Fibroblast of peridontal ligament (primary cell): ENCODE measurements at regions not wholly inside any gene's neighbourhood (a gene's known extent, or its start where the extent isn't known, plus 50 kb on each side); places are given as distances from the start of the nearest gene placed in this dataset.

ENCODE experiments used
- DNase-seq: peaks from one replicate; pipeline ENCODE4 v3.0.0-alpha.2; 2010; ENCODE audit errors: extremely low read depth

- DNase-seq: peak; percentile 92
Observed at GRCh38 chr5:158406884-158407823, 548.2 kb upstream of the CLINT1 start.

GRCh38 chr5:158398360-158399201 lies 539.6 kb upstream of the CLINT1 start:
- DNase-seq: no peak

- DNase-seq: no peak
Observed at GRCh38 chr5:158397278-158397677, 538.3 kb upstream of the CLINT1 start.

GRCh38 chr5:158394102-158394501 lies 535.2 kb upstream of the CLINT1 start:
- no peak for DNase-seq

- no peak for DNase-seq
Observed at GRCh38 chr5:158393457-158393856, 534.5 kb upstream of the CLINT1 start.

- no peak for DNase-seq
Observed at GRCh38 chr5:158392753-158393152, 533.8 kb upstream of the CLINT1 start.

- DNase-seq: peak; percentile 49
Observed at GRCh38 chr5:158390577-158390976, 531.6 kb upstream of the CLINT1 start.

GRCh38 chr5:158389786-158390185 lies 530.8 kb upstream of the CLINT1 start:
- DNase-seq: no peak

GRCh38 chr5:158388021-158388420 lies 529.1 kb upstream of the CLINT1 start:
- DNase-seq: no peak

- no peak for DNase-seq
Observed at GRCh38 chr5:158387499-158387898, 528.6 kb upstream of the CLINT1 start.

GRCh38 chr5:158385982-158386381 lies 527.0 kb upstream of the CLINT1 start:
- no peak for DNase-seq

- peak; percentile 98 for DNase-seq
Observed at GRCh38 chr5:158384535-158385481, 525.9 kb upstream of the CLINT1 start.

- DNase-seq: no peak
Observed at GRCh38 chr5:158383486-158383885, 524.5 kb upstream of the CLINT1 start.

GRCh38 chr5:158382473-158382872 lies 523.5 kb upstream of the CLINT1 start:
- peak; percentile 98 for DNase-seq

- no peak for DNase-seq
Observed at GRCh38 chr5:158381614-158382160, 522.7 kb upstream of the CLINT1 start.

- DNase-seq: no peak
Observed at GRCh38 chr5:158380661-158381060, 521.7 kb upstream of the CLINT1 start.

- no peak for DNase-seq
Observed at GRCh38 chr5:158378931-158379330, 520.0 kb upstream of the CLINT1 start.

- no peak for DNase-seq
Observed at GRCh38 chr5:158376679-158377078, 517.7 kb upstream of the CLINT1 start.

- no peak for DNase-seq
Observed at GRCh38 chr5:158375531-158375930, 516.6 kb upstream of the CLINT1 start.

GRCh38 chr5:158373608-158374395 lies 514.9 kb upstream of the CLINT1 start:
- DNase-seq: no peak
